Karpas-422 (cell line): ENCODE measurements at regions not wholly inside any gene's neighbourhood (a gene's known extent, or its start where the extent isn't known, plus 50 kb on each side); places are given as distances from the start of the nearest gene placed in this dataset.
A peak's percentile ranks its signal among the peaks of the same experiment; 100 is the strongest.

Experiments
- DNase-seq: peaks from one replicate; pipeline ENCODE4 v3.0.0-alpha.2; 2015
- H2AFZ ChIP-seq: fragments of 200-600 bp; sonication (generic); 2 replicates; pipeline ENCODE4 v1.6.1; 2014; ENCODE audit warnings: antibody characterized with exemption, low read length, mixed read lengths
- H3K27ac ChIP-seq: fragments of 200-600 bp; sonication (generic); 2 replicates; pipeline ENCODE4 v1.5.1; 2014; ENCODE audit warnings: mild to moderate bottlenecking, low read length, moderate library complexity
- H3K27me3 ChIP-seq: fragments of 200-600 bp; sonication (generic); 2 replicates; pipeline ENCODE4 v1.6.1; 2014; ENCODE audit warnings: low read length, mixed read lengths
- H3K36me3 ChIP-seq: fragments of 200-600 bp; sonication (generic); 2 replicates; pipeline ENCODE4 v1.6.1; 2014; ENCODE audit warnings: low read length, mixed read lengths; ENCODE audit not compliant: insufficient read depth
- H3K4me1 ChIP-seq: fragments of 200-600 bp; sonication (generic); 2 replicates; pipeline ENCODE4 v1.6.1; 2014; ENCODE audit warnings: mild to moderate bottlenecking, low read length, mixed read lengths
- H3K4me2 ChIP-seq: fragments of 200-600 bp; sonication (generic); 2 replicates; pipeline ENCODE4 v1.6.1; 2014; ENCODE audit warnings: low read length, low read depth, mild to moderate bottlenecking; ENCODE audit not compliant: poor library complexity, severe bottlenecking
- H3K4me3 ChIP-seq: fragments of 200-600 bp; sonication (generic); 2 replicates; pipeline ENCODE4 v1.5.1; 2014; ENCODE audit warnings: mild to moderate bottlenecking, antibody characterized with exemption, low read length, mixed read lengths
- H3K79me2 ChIP-seq: fragments of 200-600 bp; sonication (generic); 2 replicates; pipeline ENCODE4 v1.6.1; 2014; ENCODE audit warnings: mild to moderate bottlenecking, low read length, mixed read lengths
- H3K9ac ChIP-seq: fragments of 200-600 bp; sonication (generic); 2 replicates; pipeline ENCODE4 v1.6.0; 2014; ENCODE audit warnings: low read length
- H3K9me2 ChIP-seq: fragments of 200-600 bp; sonication (generic), shearing (Covaris generic); replicated peaks from 2 replicates; pipeline ENCODE4 v1.6.0; 2014; ENCODE audit warnings: mild to moderate bottlenecking, low read length, moderate library complexity; ENCODE audit not compliant: insufficient read depth
- H3K9me3 ChIP-seq: fragments of 300-700, 200-600 bp; sonication (generic); 2 replicates; pipeline ENCODE4 v1.6.1; 2014; ENCODE audit warnings: low read length, mixed read lengths
- H4K20me1 ChIP-seq: fragments of 200-600 bp; sonication (generic); 2 replicates; pipeline ENCODE4 v1.6.1; 2014; ENCODE audit warnings: mild to moderate bottlenecking, antibody characterized with exemption, low read length, low read depth; ENCODE audit not compliant: insufficient read depth

GRCh38 chr3:6088433-6088832 lies 772.5 kb upstream of the GRM7 start:
- Histone ChIP-seq H3K9ac (no peak overlapping the region), H4K20me1 (no peaks in the 10 kb centered on the region), H3K27ac (no peak overlapping the region), H2AFZ (no peak overlapping the region), H3K36me3 (no peaks in the 10 kb centered on the region), H3K27me3 (no peaks in the 10 kb centered on the region), H3K4me2 (no peak overlapping the region), H3K9me2 (0 out of 2 replicates have a peak, but pooled peaks cover 2% of the 10 kb centered on the region), H3K4me3 (no peak overlapping the region), H3K9me3 (no peaks in the 10 kb centered on the region), H3K79me2 (no peaks in the 10 kb centered on the region), H3K4me1 (no peaks in the 10 kb centered on the region)
- peak; percentile 47 for DNase-seq

GRCh38 chr3:6089780-6090179 lies 771.1 kb upstream of the GRM7 start:
- Histone ChIP-seq H3K79me2 (no peaks in the 10 kb centered on the region), H3K27me3 (no peaks in the 10 kb centered on the region), H3K4me2 (no peak overlapping the region), H3K9me2 (0 out of 2 replicates have a peak, but pooled peaks cover 2% of the 10 kb centered on the region), H3K4me1 (no peaks in the 10 kb centered on the region), H3K9me3 (no peaks in the 10 kb centered on the region), H3K36me3 (no peaks in the 10 kb centered on the region), H3K9ac (no peak overlapping the region), H3K27ac (no peak overlapping the region), H2AFZ (no peak overlapping the region), H3K4me3 (no peak overlapping the region), H4K20me1 (no peaks in the 10 kb centered on the region)
- no peak for DNase-seq

- no peak overlapping the region for H3K27ac ChIP-seq
- no peaks in the 10 kb centered on the region for H3K9me3 ChIP-seq
- H2AFZ ChIP-seq, result no peak overlapping the region
- no peak for DNase-seq
- H3K4me3 ChIP-seq, result no peak overlapping the region
- H3K4me2 ChIP-seq, result no peak overlapping the region
- no peaks in the 10 kb centered on the region for H3K27me3 ChIP-seq
- H3K4me1 ChIP-seq, result no peaks in the 10 kb centered on the region
- H3K36me3 ChIP-seq, result no peaks in the 10 kb centered on the region
- no peaks in the 10 kb centered on the region for H4K20me1 ChIP-seq
- no peak overlapping the region for H3K9ac ChIP-seq
- H3K79me2 ChIP-seq, result no peaks in the 10 kb centered on the region
- H3K9me2 ChIP-seq, result 0 out of 2 replicates have a peak, but pooled peaks cover 2% of the 10 kb centered on the region
Measured at GRCh38 chr3:6091262-6091661, 769.7 kb upstream of the GRM7 start.

- DNase-seq, result no peak
- no peaks in the 10 kb centered on the region for H3K9me3 ChIP-seq
- H3K27me3 ChIP-seq, result no peaks in the 10 kb centered on the region
- H3K4me1 ChIP-seq, result no peaks in the 10 kb centered on the region
- H3K4me2 ChIP-seq, result no peak overlapping the region
- no peaks in the 10 kb centered on the region for H3K79me2 ChIP-seq
- no peak overlapping the region for H3K4me3 ChIP-seq
- no peak overlapping the region for H3K27ac ChIP-seq
- H2AFZ ChIP-seq, result no peak overlapping the region
- H3K36me3 ChIP-seq, result no peaks in the 10 kb centered on the region
- H3K9ac ChIP-seq, result no peak overlapping the region
- H3K9me2 ChIP-seq, result no peaks in the 10 kb centered on the region
- no peaks in the 10 kb centered on the region for H4K20me1 ChIP-seq
Measured at GRCh38 chr3:6095006-6095405, 765.9 kb upstream of the GRM7 start.

- Histone ChIP-seq H3K27me3 (no peaks in the 10 kb centered on the region), H3K4me3 (no peak overlapping the region), H3K9me3 (no peaks in the 10 kb centered on the region), H3K9me2 (no peaks in the 10 kb centered on the region), H3K27ac (no peak overlapping the region), H4K20me1 (no peaks in the 10 kb centered on the region), H3K9ac (no peak overlapping the region), H3K4me2 (no peak overlapping the region), H3K4me1 (no peaks in the 10 kb centered on the region), H3K36me3 (no peaks in the 10 kb centered on the region), H2AFZ (no peak overlapping the region), H3K79me2 (no peaks in the 10 kb centered on the region)
- DNase-seq, result no peak
Measured at GRCh38 chr3:6097021-6097420, 763.9 kb upstream of the GRM7 start.

- Histone ChIP-seq H3K27ac (no peak overlapping the region), H3K9ac (no peak overlapping the region), H3K9me2 (no peaks in the 10 kb centered on the region), H4K20me1 (no peaks in the 10 kb centered on the region), H3K9me3 (no peaks in the 10 kb centered on the region), H3K36me3 (no peaks in the 10 kb centered on the region), H3K4me2 (no peak overlapping the region), H3K79me2 (no peaks in the 10 kb centered on the region), H3K27me3 (no peaks in the 10 kb centered on the region), H2AFZ (no peak overlapping the region), H3K4me1 (no peaks in the 10 kb centered on the region), H3K4me3 (no peak overlapping the region)
- DNase-seq, result no peak
Measured at GRCh38 chr3:6097556-6097955, 763.4 kb upstream of the GRM7 start.

GRCh38 chr3:6098516-6099157 lies 762.3 kb upstream of the GRM7 start:
- H3K4me3 ChIP-seq, result no peak overlapping the region
- H3K4me2 ChIP-seq, result no peak overlapping the region
- H4K20me1 ChIP-seq, result no peaks in the 10 kb centered on the region
- 0 out of 2 replicates have a peak, but pooled peaks cover under 1% of the 10 kb centered on the region for H3K9me2 ChIP-seq
- H3K9me3 ChIP-seq, result peaks cover 2% of the 10 kb centered on the region; the same call in 1 of the 2 replicates
- no peak overlapping the region for H3K9ac ChIP-seq
- H3K4me1 ChIP-seq, result no peaks in the 10 kb centered on the region
- H3K27ac ChIP-seq, result no peak overlapping the region
- no peaks in the 10 kb centered on the region for H3K27me3 ChIP-seq
- no peaks in the 10 kb centered on the region for H3K79me2 ChIP-seq
- H3K36me3 ChIP-seq, result no peaks in the 10 kb centered on the region
- no peak overlapping the region for H2AFZ ChIP-seq
- no peak for DNase-seq

GRCh38 chr3:6099458-6100075 lies 761.3 kb upstream of the GRM7 start:
- Histone ChIP-seq H3K9me2 (0 out of 2 replicates have a peak, but pooled peaks cover 3% of the 10 kb centered on the region), H4K20me1 (no peaks in the 10 kb centered on the region), H2AFZ (no peak overlapping the region), H3K9ac (no peak overlapping the region), H3K4me3 (no peak overlapping the region), H3K27ac (no peak overlapping the region), H3K4me1 (no peaks in the 10 kb centered on the region), H3K27me3 (no peaks in the 10 kb centered on the region), H3K4me2 (no peak overlapping the region), H3K79me2 (no peaks in the 10 kb centered on the region), H3K36me3 (no peaks in the 10 kb centered on the region), H3K9me3 (peaks cover 2% of the 10 kb centered on the region; the same call in 1 of the 2 replicates)
- no peak for DNase-seq
